Mesendoderm (in vitro differentiated cells): ENCODE measurements at regions not wholly inside any gene's neighbourhood (a gene's known extent, or its start where the extent isn't known, plus 50 kb on each side); places are given as distances from the start of the nearest gene placed in this dataset.

Experiments
- DNase-seq: peaks from one replicate; pipeline ENCODE4 v3.0.0; 2013
- H2AK5ac ChIP-seq: 2 replicates; pipeline ENCODE4 v1.6.1; 2013; ENCODE audit warnings: low read length, inconsistent platforms
- H2BK120ac ChIP-seq: 2 replicates; pipeline ENCODE4 v1.6.1; 2013; ENCODE audit warnings: low read depth, mild to moderate bottlenecking, low read length, moderate library complexity, mixed read lengths
- H2BK15ac ChIP-seq: replicated peaks from 2 replicates; pipeline ENCODE4 v1.6.1; 2013; ENCODE audit warnings: low read depth, mild to moderate bottlenecking, moderate library complexity
- H2BK5ac ChIP-seq: 2 replicates; pipeline ENCODE4 v1.6.1; 2013; ENCODE audit warnings: low read length, inconsistent platforms
- H3K18ac ChIP-seq: 2 replicates; pipeline ENCODE4 v1.6.1; 2013; ENCODE audit warnings: mild to moderate bottlenecking, low read length, mixed read lengths
- H3K23ac ChIP-seq: one replicate; pipeline ENCODE4 v1.6.1; 2013; ENCODE audit warnings: low read length
- H3K27ac ChIP-seq: 2 replicates; pipeline ENCODE4 v1.5.1; 2013; ENCODE audit warnings: low read depth, mild to moderate bottlenecking, inconsistent platforms, low read length, moderate library complexity
- H3K27me3 ChIP-seq: 2 replicates; pipeline ENCODE4 v1.6.1; 2013; ENCODE audit warnings: low read length, control low read depth, mild to moderate bottlenecking, inconsistent platforms; ENCODE audit not compliant: insufficient read depth, poor library complexity
- H3K36me3 ChIP-seq: 2 replicates; pipeline ENCODE4 v1.6.1; 2013; ENCODE audit warnings: low read length, inconsistent platforms; ENCODE audit not compliant: control insufficient read depth, insufficient read depth
- H3K4ac ChIP-seq: one replicate; pipeline ENCODE4 v1.6.1; 2013; ENCODE audit warnings: low read depth, mild to moderate bottlenecking, low read length, moderate library complexity
- H3K4me1 ChIP-seq: 2 replicates; pipeline ENCODE4 v1.6.1; 2013; ENCODE audit warnings: low read depth, low read length, inconsistent platforms; ENCODE audit not compliant: control insufficient read depth
- H3K4me2 ChIP-seq: 2 replicates; pipeline ENCODE4 v1.6.1; 2013; ENCODE audit warnings: low read length
- H3K4me3 ChIP-seq: 2 replicates; pipeline ENCODE4 v1.5.1; 2013; ENCODE audit warnings: mild to moderate bottlenecking, low read length
- H3K56ac ChIP-seq: one replicate; pipeline ENCODE4 v1.6.1; 2013; ENCODE audit warnings: low read length
- H3K79me1 ChIP-seq: 2 replicates; pipeline ENCODE4 v1.6.1; 2013; ENCODE audit warnings: low read length, inconsistent platforms
- H3K79me2 ChIP-seq: 2 replicates; pipeline ENCODE4 v1.6.1; 2013; ENCODE audit warnings: mild to moderate bottlenecking, low read length; ENCODE audit not compliant: control insufficient read depth, insufficient read depth
- H3K9ac ChIP-seq: 2 replicates; pipeline ENCODE4 v1.6.1; 2013; ENCODE audit warnings: low read length, inconsistent platforms
- H4K5ac ChIP-seq: one replicate; pipeline ENCODE4 v1.6.1; 2013; ENCODE audit warnings: low read length
- H4K8ac ChIP-seq: one replicate; pipeline ENCODE4 v1.6.1; 2013; ENCODE audit warnings: low read depth, mild to moderate bottlenecking, control low read depth, low read length, moderate library complexity
- WGBS: extraction: QIAGEN DNeasy Blood & Tissue Kit; methylation state at CpG from one replicate; pipeline ENCODE4 v1.1.7; 2013; ENCODE audit warnings: low lambda C conversion rate, missing lambda C conversion rate; ENCODE audit not compliant: insufficient coverage; ENCODE audit errors: extremely low coverage; 5-methylcytosine and 5-hydroxymethylcytosine counted together

DNA sequence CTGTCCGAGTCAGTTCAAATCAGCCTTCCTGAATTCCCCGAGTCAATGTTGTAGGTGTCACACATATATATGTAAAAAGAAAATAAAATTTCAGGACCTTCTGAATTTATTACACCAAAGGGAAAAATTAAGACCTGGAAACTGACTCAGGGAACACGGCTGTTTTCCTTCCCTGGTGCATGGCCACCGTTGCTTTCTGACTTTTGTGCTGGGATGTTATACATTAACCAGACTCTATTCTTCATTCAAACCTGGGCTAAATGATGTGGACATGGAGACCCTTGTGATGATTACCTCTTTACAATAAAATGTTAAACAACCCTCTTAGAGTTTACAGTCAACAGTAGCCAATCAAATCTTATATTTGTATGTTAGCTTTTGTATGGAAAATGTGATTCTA, 51.4 kb upstream of the PLEKHG1 start:
- H3K9ac ChIP-seq = no peak overlapping the region
- H3K4me1 ChIP-seq = no peaks in the 10 kb centered on the region
- no peak overlapping the region for H3K23ac ChIP-seq
- no peak overlapping the region for H4K5ac ChIP-seq
- no peak overlapping the region for H3K18ac ChIP-seq
- H3K56ac ChIP-seq = no peak overlapping the region
- no peak overlapping the region for H2BK5ac ChIP-seq
- H3K79me2 ChIP-seq = no peaks in the 10 kb centered on the region
- no peak overlapping the region for H2BK15ac ChIP-seq
- H4K8ac ChIP-seq = no peak overlapping the region
- no CpG with 5 or more reads among the region's 4 CpGs for WGBS
- no peak overlapping the region for H2BK120ac ChIP-seq
- H3K36me3 ChIP-seq = no peaks in the 10 kb centered on the region
- no peak overlapping the region for H2AK5ac ChIP-seq
- H3K4ac ChIP-seq = no peak overlapping the region
- no peak overlapping the region for H3K4me3 ChIP-seq
- H3K27me3 ChIP-seq = no peaks in the 10 kb centered on the region
- H3K79me1 ChIP-seq = no peaks in the 10 kb centered on the region
- no peak overlapping the region for H3K27ac ChIP-seq
- H3K4me2 ChIP-seq = no peak overlapping the region
- no peak for DNase-seq

DNA sequence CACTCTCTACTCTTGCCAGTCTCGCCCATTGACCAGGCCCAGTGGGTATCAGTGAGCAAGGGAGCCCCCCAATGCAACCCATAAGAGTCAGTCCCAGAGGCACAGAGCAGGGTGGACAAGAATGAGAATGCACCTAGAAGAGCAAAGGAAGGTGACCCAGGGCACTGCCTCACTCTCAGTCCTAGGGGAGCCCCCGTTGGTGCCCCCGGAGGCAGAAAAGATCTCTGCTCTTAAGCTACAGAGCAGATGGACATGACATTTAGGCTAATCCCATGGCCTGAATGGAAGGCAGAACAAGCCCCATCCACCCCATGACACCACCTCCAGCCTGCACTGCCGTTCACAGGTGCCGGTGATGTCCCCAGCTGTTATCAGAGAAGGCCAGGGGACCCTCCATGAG, 50.7 kb upstream of the PLEKHG1 start:
- no peak overlapping the region for H2BK15ac ChIP-seq
- no peak overlapping the region for H3K27ac ChIP-seq
- no peaks in the 10 kb centered on the region for H3K4me1 ChIP-seq
- H3K4me2 ChIP-seq = no peak overlapping the region
- no peaks in the 10 kb centered on the region for H3K27me3 ChIP-seq
- H3K23ac ChIP-seq = no peak overlapping the region
- H3K79me1 ChIP-seq = no peaks in the 10 kb centered on the region
- H3K4me3 ChIP-seq = no peak overlapping the region
- no peak overlapping the region for H2BK120ac ChIP-seq
- no peak overlapping the region for H3K9ac ChIP-seq
- H4K8ac ChIP-seq = no peak overlapping the region
- H3K4ac ChIP-seq = no peak overlapping the region
- H3K56ac ChIP-seq = no peak overlapping the region
- no peak overlapping the region for H2BK5ac ChIP-seq
- no peak overlapping the region for H4K5ac ChIP-seq
- H2AK5ac ChIP-seq = no peak overlapping the region
- H3K18ac ChIP-seq = no peak overlapping the region
- no peaks in the 10 kb centered on the region for H3K36me3 ChIP-seq
- DNase-seq = peak; percentile 10
- no CpG with 5 or more reads among the region's 5 CpGs for WGBS
- H3K79me2 ChIP-seq = no peaks in the 10 kb centered on the region

DNA sequence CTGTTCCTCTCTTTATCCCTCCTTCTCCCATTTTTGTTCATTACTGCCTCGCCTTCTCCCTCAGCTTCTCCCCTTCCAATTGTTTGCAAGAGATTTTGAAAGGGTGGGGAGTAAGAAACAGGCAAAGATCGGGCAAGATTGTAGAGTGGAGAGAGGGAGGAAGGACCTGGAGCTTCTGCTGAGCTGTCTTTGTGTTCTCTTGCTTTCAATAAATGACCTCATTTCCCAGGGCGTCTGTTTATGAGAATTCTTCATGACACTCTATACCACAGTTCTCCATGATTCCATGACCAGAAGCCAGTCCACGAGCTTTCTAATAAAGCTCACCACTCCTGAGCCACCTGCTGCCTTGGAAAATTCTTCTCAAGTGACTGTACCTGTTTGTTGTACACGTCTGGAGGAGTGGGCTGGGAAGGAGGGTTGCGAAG, 50.0 kb upstream of the PLEKHG1 start:
- Histone ChIP-seq H3K27me3 (no peaks in the 10 kb centered on the region), H3K4me2 (no peak overlapping the region), H2BK5ac (no peak overlapping the region), H4K5ac (no peak overlapping the region), H3K4ac (no peak overlapping the region), H3K56ac (no peak overlapping the region), H3K79me1 (no peaks in the 10 kb centered on the region), H3K18ac (no peak overlapping the region), H3K9ac (no peak overlapping the region), H3K27ac (no peak overlapping the region), H3K4me1 (no peaks in the 10 kb centered on the region), H4K8ac (no peak overlapping the region), H2AK5ac (no peak overlapping the region), H2BK15ac (no peak overlapping the region), H2BK120ac (no peak overlapping the region), H3K4me3 (no peak overlapping the region), H3K79me2 (no peaks in the 10 kb centered on the region), H3K23ac (no peak overlapping the region), H3K36me3 (no peaks in the 10 kb centered on the region)
- no CpG with 5 or more reads among the region's 6 CpGs for WGBS
- no peak for DNase-seq
